HG02970 (cell line): ENCODE measurements at regions not wholly inside any gene's neighbourhood (a gene's known extent, or its start where the extent isn't known, plus 50 kb on each side); places are given as distances from the start of the nearest gene placed in this dataset.

Experiments used
- ATAC-seq: cut with Tn5 transposase; IDR thresholded peaks from one replicate; pipeline ENCODE4 v1.9.1; 2021; ENCODE audit warnings: mild to moderate bottlenecking, moderate library complexity, moderate number of reproducible peaks; ENCODE audit not compliant: unreplicated experiment, low FRiP score

GRCh38 chr7:115113131-115113530, 191.2 kb downstream of the MDFIC start:
- ATAC-seq = no peak

- ATAC-seq = no peak
Measured at GRCh38 chr7:115110523-115110922, 188.6 kb downstream of the MDFIC start.

GRCh38 chr7:115106316-115106715, 184.4 kb downstream of the MDFIC start:
- no peak for ATAC-seq

- ATAC-seq = no peak
Measured at GRCh38 chr7:115102738-115103137, 180.8 kb downstream of the MDFIC start.

GRCh38 chr7:115101199-115101598, 179.3 kb downstream of the MDFIC start:
- no peak for ATAC-seq

- no peak for ATAC-seq
Measured at GRCh38 chr7:115099906-115100305, 178.0 kb downstream of the MDFIC start.

GRCh38 chr7:115097175-115097671, 175.3 kb downstream of the MDFIC start:
- ATAC-seq = no peak

GRCh38 chr7:115096262-115096661, 174.4 kb downstream of the MDFIC start:
- ATAC-seq = no peak

- ATAC-seq = no peak
Measured at GRCh38 chr7:115094163-115094562, 172.3 kb downstream of the MDFIC start.

GRCh38 chr7:115088893-115089292, 167.0 kb downstream of the MDFIC start:
- ATAC-seq = no peak

- ATAC-seq = no peak
Measured at GRCh38 chr7:115087437-115087836, 165.5 kb downstream of the MDFIC start.

GRCh38 chr7:115086146-115086841, 164.4 kb downstream of the MDFIC start:
- no peak for ATAC-seq

- no peak for ATAC-seq
Measured at GRCh38 chr7:115085421-115085820, 163.5 kb downstream of the MDFIC start.

- ATAC-seq = no peak
Measured at GRCh38 chr7:115083935-115084334, 162.0 kb downstream of the MDFIC start.

- no peak for ATAC-seq
Measured at GRCh38 chr7:115081772-115082171, 159.9 kb downstream of the MDFIC start.

GRCh38 chr7:115078851-115079250, 157.0 kb downstream of the MDFIC start:
- ATAC-seq = no peak

GRCh38 chr7:115078386-115078785, 156.5 kb downstream of the MDFIC start:
- no peak for ATAC-seq

GRCh38 chr7:115070311-115070710, 148.4 kb downstream of the MDFIC start:
- ATAC-seq = no peak
